IMR-90 (cell line): ENCODE measurements at regions not wholly inside any gene's neighbourhood (a gene's known extent, or its start where the extent isn't known, plus 50 kb on each side); places are given as distances from the start of the nearest gene placed in this dataset.

Source experiments
- BHLHE40 ChIP-seq: fragments of 150-350 bp; IDR thresholded peaks from 2 replicates; pipeline ENCODE4 v1.6.1; 2016; ENCODE audit warnings: mild to moderate bottlenecking, low read depth, low read length
- CEBPB ChIP-seq: IDR thresholded peaks from 2 replicates; pipeline ENCODE4 v1.6.1; 2012; ENCODE audit warnings: low read depth, low read length, improper control_type of control experiment
- CHD1 ChIP-seq: IDR thresholded peaks from 2 replicates; pipeline ENCODE4 v1.6.1; 2012; ENCODE audit warnings: low read depth, low read length, improper control_type of control experiment
- MAZ ChIP-seq: IDR thresholded peaks from 2 replicates; pipeline ENCODE4 v1.6.1; 2012; ENCODE audit warnings: low read depth, mild to moderate bottlenecking, low read length, improper control_type of control experiment, moderate library complexity, borderline replicate concordance
- POLR2A ChIP-seq: IDR thresholded peaks from 2 replicates; pipeline ENCODE4 v1.6.1; 2012; ENCODE audit warnings: mild to moderate bottlenecking, low read depth, low read length
- RAD21 ChIP-seq: IDR thresholded peaks from 2 replicates; pipeline ENCODE4 v1.6.1; 2012; ENCODE audit warnings: low read length, improper control_type of control experiment
- RCOR1 ChIP-seq: IDR thresholded peaks from 2 replicates; pipeline ENCODE4 v1.6.1; 2012; ENCODE audit warnings: mild to moderate bottlenecking, low read length, improper control_type of control experiment; ENCODE audit not compliant: insufficient replicate concordance
- RFX5 ChIP-seq: IDR thresholded peaks from 2 replicates; pipeline ENCODE4 v1.8.0; 2012; ENCODE audit warnings: low read depth, mild to moderate bottlenecking, low read length, moderate library complexity
- TF ChIP-seq, protein P1 (sequence below): conservative IDR thresholded peaks from 2 replicates; pipeline ENCODE4 v1.5.1; 2012; ENCODE audit warnings: mild to moderate bottlenecking, low read depth, low read length, improper control_type of control experiment
- TF ChIP-seq, protein P2 (sequence below): fragments of 150-350 bp; IDR thresholded peaks from 2 replicates; pipeline ENCODE4 v1.6.1; 2017; ENCODE audit warnings: mild to moderate bottlenecking, antibody characterized with exemption, low read length, low read depth

DNA sequence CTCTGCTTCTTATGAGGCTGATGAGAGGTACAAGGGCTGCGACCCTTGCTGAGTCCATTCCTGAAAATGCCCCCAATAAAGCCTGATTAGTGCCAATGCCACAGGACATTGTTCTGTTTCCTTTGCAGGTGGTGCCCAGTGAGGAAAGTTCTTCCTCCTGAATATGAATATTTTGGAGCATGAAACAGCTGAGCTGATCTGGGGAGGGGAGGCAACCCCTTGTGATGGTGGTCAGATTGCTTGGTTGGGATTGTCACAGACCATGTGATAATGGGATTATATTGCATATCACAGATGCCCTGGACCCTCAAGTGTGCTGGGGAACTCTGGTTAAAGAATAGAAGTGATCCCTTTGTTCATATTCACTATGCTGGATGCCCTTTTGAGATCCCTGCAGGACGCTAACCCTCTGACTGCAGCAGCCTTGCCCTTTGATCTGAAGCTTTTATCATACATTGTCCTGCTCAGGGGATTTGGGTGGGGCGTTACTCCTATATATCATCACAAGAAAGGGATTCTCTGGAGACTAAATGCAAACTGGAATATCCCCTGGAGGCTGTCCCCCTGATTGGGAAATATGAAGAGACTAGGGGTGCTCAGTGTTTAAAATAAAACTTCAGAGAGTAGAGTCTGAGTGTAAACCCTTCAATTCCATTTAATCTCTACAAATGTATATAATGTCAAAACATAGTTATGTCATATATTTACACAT, 76.9 kb upstream of the TOP3B start:
- TF ChIP-seq, protein P1, sequence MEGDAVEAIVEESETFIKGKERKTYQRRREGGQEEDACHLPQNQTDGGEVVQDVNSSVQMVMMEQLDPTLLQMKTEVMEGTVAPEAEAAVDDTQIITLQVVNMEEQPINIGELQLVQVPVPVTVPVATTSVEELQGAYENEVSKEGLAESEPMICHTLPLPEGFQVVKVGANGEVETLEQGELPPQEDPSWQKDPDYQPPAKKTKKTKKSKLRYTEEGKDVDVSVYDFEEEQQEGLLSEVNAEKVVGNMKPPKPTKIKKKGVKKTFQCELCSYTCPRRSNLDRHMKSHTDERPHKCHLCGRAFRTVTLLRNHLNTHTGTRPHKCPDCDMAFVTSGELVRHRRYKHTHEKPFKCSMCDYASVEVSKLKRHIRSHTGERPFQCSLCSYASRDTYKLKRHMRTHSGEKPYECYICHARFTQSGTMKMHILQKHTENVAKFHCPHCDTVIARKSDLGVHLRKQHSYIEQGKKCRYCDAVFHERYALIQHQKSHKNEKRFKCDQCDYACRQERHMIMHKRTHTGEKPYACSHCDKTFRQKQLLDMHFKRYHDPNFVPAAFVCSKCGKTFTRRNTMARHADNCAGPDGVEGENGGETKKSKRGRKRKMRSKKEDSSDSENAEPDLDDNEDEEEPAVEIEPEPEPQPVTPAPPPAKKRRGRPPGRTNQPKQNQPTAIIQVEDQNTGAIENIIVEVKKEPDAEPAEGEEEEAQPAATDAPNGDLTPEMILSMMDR = no peak
- TF ChIP-seq RAD21 = no peak
- TF ChIP-seq, protein P2, sequence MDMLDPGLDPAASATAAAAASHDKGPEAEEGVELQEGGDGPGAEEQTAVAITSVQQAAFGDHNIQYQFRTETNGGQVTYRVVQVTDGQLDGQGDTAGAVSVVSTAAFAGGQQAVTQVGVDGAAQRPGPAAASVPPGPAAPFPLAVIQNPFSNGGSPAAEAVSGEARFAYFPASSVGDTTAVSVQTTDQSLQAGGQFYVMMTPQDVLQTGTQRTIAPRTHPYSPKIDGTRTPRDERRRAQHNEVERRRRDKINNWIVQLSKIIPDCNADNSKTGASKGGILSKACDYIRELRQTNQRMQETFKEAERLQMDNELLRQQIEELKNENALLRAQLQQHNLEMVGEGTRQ = no peak
- TF ChIP-seq MAZ = no peak
- no peak for TF ChIP-seq RFX5
- TF ChIP-seq POLR2A = no peak
- TF ChIP-seq RCOR1 = no peak
- TF ChIP-seq CHD1 = no peak
- TF ChIP-seq CEBPB = no peak
- TF ChIP-seq BHLHE40 = no peak
